ENCODE measurements at regions not wholly inside any gene's neighbourhood (a gene's known extent, or its start where the extent isn't known, plus 50 kb on each side); places are given as distances from the start of the nearest gene placed in this dataset.

DNA sequence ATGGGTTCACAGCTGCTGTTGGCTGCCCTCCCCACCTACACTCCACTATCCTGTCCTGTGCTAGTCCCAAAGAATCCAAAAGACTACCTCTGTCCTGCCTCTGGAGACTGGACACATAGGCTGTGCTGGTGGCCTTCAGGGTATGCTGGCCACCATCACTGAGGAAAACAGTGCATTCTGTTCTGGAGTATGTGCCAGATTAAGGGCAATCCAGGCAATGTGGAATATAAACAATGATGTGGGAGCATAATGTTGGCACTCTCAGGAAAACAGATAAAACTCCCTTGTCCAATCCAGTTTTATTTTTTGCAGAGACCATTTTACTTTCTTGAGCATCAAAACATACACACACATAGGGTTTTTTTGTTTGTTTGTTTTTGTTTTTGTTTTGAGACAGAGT lies 94.3 kb downstream of the GLUL start (continued):
- TF ChIP-seq, protein P1, sequence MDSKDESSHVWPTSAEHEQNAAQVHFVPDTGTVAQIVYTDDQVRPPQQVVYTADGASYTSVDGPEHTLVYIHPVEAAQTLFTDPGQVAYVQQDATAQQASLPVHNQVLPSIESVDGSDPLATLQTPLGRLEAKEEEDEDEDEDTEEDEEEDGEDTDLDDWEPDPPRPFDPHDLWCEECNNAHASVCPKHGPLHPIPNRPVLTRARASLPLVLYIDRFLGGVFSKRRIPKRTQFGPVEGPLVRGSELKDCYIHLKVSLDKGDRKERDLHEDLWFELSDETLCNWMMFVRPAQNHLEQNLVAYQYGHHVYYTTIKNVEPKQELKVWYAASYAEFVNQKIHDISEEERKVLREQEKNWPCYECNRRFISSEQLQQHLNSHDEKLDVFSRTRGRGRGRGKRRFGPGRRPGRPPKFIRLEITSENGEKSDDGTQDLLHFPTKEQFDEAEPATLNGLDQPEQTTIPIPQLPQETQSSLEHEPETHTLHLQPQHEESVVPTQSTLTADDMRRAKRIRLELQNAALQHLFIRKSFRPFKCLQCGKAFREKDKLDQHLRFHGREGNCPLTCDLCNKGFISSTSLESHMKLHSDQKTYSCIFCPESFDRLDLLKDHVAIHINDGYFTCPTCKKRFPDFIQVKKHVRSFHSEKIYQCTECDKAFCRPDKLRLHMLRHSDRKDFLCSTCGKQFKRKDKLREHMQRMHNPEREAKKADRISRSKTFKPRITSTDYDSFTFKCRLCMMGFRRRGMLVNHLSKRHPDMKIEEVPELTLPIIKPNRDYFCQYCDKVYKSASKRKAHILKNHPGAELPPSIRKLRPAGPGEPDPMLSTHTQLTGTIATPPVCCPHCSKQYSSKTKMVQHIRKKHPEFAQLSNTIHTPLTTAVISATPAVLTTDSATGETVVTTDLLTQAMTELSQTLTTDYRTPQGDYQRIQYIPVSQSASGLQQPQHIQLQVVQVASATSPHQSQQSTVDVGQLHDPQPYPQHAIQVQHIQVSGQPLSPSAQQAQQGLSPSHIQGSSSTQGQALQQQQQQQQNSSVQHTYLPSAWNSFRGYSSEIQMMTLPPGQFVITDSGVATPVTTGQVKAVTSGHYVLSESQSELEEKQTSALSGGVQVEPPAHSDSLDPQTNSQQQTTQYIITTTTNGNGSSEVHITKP (CRISPR knock-in tag; IDR thresholded peaks at IDR 0.05; ENCODE audit: low read depth), result no peak
- TF ChIP-seq, protein P2, sequence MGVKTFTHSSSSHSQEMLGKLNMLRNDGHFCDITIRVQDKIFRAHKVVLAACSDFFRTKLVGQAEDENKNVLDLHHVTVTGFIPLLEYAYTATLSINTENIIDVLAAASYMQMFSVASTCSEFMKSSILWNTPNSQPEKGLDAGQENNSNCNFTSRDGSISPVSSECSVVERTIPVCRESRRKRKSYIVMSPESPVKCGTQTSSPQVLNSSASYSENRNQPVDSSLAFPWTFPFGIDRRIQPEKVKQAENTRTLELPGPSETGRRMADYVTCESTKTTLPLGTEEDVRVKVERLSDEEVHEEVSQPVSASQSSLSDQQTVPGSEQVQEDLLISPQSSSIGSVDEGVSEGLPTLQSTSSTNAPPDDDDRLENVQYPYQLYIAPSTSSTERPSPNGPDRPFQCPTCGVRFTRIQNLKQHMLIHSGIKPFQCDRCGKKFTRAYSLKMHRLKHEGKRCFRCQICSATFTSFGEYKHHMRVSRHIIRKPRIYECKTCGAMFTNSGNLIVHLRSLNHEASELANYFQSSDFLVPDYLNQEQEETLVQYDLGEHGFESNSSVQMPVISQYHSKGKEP (CRISPR knock-in tag; IDR thresholded peaks at IDR 0.05), result no peak
- TF ChIP-seq ZNF644 (CRISPR knock-in tag; IDR thresholded peaks at IDR 0.05; ENCODE audit: low read depth) (no peak), NFE2 (CRISPR knock-in tag; IDR thresholded peaks at IDR 0.05) (no peak)

DNA sequence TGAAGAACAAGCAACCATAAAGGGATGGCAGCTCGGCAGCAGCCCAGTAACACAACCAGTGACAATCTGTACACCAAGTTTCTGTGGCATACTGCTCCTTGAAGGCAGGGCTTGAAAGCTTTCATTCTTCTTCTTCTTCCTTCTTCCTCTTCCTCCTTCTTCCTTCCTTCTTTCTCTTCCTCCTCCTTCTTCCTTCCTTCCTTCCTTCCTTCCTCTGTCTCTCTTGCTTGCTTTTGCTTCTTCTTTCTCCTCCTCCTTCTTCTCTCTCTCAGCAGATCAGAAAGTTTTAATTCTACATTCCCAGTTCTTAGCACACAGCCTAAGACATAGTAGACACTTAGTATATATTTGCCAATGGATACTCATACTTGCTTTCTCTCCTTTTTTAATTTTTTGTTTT lies 95.9 kb downstream of the GLUL start:
- Histone ChIP-seq H3K4me3 (replicated peaks in 1 of 3; ENCODE audit: insufficient read depth in 1 of 3, low read depth in 2 of 3, low read length in 3 of 3) (no peak overlapping the region), H3K9me3 (ENCODE audit: low read length) (no peaks in the 10 kb centered on the region), H3K79me2 (ENCODE audit: insufficient read depth, low read length) (no peaks in the 10 kb centered on the region), H3K4me1 (ENCODE audit: insufficient read depth, low read length) (peaks cover 96% of the 10 kb centered on the region), H3K27me3 (ENCODE audit: control insufficient read depth in 1 of 2, insufficient read depth in 2 of 2, low read length in 2 of 2) (no peaks in the 10 kb centered on the region), H3K27ac (ENCODE audit: extremely low read length, insufficient read depth, low read length) (no peak overlapping the region), H2AFZ (ENCODE audit: low read length) (no peak overlapping the region), H3K9ac (ENCODE audit: insufficient read depth, low read depth, low read length) (no peak overlapping the region), H3K36me3 (replicated peaks in 1 of 2; ENCODE audit: control insufficient read depth in 1 of 2, insufficient read depth in 2 of 2, low read length in 2 of 2) (no peaks in the 10 kb centered on the region), H3K4me2 (ENCODE audit: low read depth, low read length) (no peak overlapping the region), H4K20me1 (ENCODE audit: insufficient read depth, low read length) (no peaks in the 10 kb centered on the region)
- ChIA-PET CTCF (ENCODE audit: low intra/inter-chr PET ratio, low total read pairs) (no interaction called here), POLR2A (no interaction called here)
- in situ Hi-C loops (cut with HindIII; ENCODE audit: extremely low pct_ligation_motif_present, low pct_unique_long_range_greater_than_20kb), result no loop called here
- intact Hi-C loops (cut with micrococcal nuclease; ENCODE audit: unreplicated experiment), result no loop called here
- BruUV-seq (replicated peaks), result no TSS peak
- DNase-seq (ENCODE audit: low spot score), result no peak
- no peak for ATAC-seq
- 82% methylated on average over 1 of the region's 1 CpG for WGBS (ENCODE audit: low lambda C conversion rate)
- no peak for FAIRE-seq
- TF ChIP-seq ZNF207 (IDR thresholded peaks at IDR 0.05; ENCODE audit: borderline replicate concordance) (no peak), SPEN (CRISPR knock-in tag; IDR thresholded peaks at IDR 0.05; ENCODE audit: low read depth) (no peak), MTF1 (CRISPR knock-in tag; IDR thresholded peaks at IDR 0.05) (no peak), ZNF549 (CRISPR knock-in tag; IDR thresholded peaks at IDR 0.05) (no peak), PAWR (CRISPR knock-in tag; IDR thresholded peaks at IDR 0.05; ENCODE audit: borderline replicate concordance) (no peak), YEATS4 (CRISPR knock-in tag; IDR thresholded peaks at IDR 0.05; ENCODE audit: borderline replicate concordance) (no peak), ZNF460 (CRISPR knock-in tag; IDR thresholded peaks at IDR 0.05; ENCODE audit: borderline replicate concordance) (no peak), GPBP1L1 (CRISPR knock-in tag; IDR thresholded peaks at IDR 0.05) (no peak), NFYB (CRISPR knock-in tag; IDR thresholded peaks at IDR 0.05) (no peak)
- TF ChIP-seq, protein P3, sequence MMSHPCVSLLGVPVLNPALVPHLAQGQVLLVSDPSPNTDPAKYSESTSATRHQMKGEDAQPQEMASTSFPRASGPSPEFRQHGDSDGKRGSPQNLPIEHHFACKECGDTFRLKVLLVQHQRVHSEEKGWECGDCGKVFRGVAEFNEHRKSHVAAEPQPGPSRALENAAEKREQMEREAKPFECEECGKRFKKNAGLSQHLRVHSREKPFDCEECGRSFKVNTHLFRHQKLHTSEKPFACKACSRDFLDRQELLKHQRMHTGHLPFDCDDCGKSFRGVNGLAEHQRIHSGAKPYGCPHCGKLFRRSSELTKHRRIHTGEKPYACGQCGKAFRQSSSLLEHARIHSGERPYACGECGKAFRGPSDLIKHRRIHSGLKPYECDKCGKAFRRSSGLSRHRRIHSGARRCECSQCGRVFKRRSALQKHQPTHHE (CRISPR knock-in tag; IDR thresholded peaks at IDR 0.05; ENCODE audit: borderline replicate concordance), result no peak
